PC-9 (cell line): ENCODE measurements at regions not wholly inside any gene's neighbourhood (a gene's known extent, or its start where the extent isn't known, plus 50 kb on each side); places are given as distances from the start of the nearest gene placed in this dataset.

ENCODE experiments used
- EZH2 ChIP-seq: fragments of 200-600 bp; sonication (generic); IDR thresholded peaks from 2 replicates; pipeline ENCODE4 v1.8.0; 2017; ENCODE audit warnings: antibody characterized with exemption, low read depth
- TF ChIP-seq, protein P1 (sequence below): fragments of 200-600 bp; sonication (generic); conservative IDR thresholded peaks from 2 replicates; pipeline ENCODE4 v1.6.1; 2017; ENCODE audit warnings: mixed run types, antibody characterized with exemption, mild to moderate bottlenecking, moderate library complexity

DNA sequence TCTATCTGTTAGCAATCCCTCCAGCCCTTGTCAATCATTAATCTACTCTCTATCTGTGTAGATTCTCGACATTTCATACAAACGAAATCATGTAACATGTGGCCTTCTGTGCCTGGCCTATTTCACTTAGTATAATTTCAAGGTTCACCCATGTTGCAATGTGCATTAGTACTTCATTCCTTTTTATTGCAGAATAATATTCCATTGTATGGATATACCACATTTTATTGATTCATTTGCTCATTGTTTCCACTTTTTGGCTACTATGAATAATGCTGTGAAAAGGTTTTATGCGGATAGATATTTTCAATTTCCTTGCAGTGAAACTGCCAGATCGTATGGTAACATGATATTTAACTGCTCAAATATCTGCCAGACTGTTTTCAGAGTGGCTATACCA lies 100.1 kb downstream of the MIAT start:
- TF ChIP-seq, protein P1, sequence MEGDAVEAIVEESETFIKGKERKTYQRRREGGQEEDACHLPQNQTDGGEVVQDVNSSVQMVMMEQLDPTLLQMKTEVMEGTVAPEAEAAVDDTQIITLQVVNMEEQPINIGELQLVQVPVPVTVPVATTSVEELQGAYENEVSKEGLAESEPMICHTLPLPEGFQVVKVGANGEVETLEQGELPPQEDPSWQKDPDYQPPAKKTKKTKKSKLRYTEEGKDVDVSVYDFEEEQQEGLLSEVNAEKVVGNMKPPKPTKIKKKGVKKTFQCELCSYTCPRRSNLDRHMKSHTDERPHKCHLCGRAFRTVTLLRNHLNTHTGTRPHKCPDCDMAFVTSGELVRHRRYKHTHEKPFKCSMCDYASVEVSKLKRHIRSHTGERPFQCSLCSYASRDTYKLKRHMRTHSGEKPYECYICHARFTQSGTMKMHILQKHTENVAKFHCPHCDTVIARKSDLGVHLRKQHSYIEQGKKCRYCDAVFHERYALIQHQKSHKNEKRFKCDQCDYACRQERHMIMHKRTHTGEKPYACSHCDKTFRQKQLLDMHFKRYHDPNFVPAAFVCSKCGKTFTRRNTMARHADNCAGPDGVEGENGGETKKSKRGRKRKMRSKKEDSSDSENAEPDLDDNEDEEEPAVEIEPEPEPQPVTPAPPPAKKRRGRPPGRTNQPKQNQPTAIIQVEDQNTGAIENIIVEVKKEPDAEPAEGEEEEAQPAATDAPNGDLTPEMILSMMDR, result no peak
- no peak for TF ChIP-seq EZH2
